DMS153 treated with DMSO at 0.1 percent for 48 hours (cell line): ENCODE measurements at regions not wholly inside any gene's neighbourhood (a gene's known extent, or its start where the extent isn't known, plus 50 kb on each side); places are given as distances from the start of the nearest gene placed in this dataset.

Experiments
- DNase-seq: peaks from one replicate; lab custom pipeline; 2025; ENCODE audit not compliant: unreplicated experiment; lab: John Stamatoyannopoulos, UW

DNA sequence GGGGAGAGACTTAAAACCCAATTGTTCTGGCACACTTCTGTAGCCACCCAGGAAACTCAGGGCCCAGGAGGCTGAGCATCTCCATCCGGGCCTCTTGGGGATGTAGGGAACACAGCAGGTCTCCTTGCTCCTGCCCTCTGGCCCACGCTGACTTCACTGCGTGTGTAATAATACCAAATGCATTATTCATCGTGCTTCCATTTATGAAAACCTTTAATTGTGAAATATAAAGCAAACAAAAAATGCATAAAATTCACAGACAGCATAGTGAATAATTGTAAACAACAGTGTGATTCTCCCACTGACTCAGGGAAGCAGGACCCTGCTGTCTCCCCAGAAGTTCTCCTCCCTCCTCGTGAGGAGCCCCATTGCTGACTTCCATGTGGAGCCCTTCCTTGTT is 70.3 kb upstream of the SHH start:
- no peak for DNase-seq

DNA sequence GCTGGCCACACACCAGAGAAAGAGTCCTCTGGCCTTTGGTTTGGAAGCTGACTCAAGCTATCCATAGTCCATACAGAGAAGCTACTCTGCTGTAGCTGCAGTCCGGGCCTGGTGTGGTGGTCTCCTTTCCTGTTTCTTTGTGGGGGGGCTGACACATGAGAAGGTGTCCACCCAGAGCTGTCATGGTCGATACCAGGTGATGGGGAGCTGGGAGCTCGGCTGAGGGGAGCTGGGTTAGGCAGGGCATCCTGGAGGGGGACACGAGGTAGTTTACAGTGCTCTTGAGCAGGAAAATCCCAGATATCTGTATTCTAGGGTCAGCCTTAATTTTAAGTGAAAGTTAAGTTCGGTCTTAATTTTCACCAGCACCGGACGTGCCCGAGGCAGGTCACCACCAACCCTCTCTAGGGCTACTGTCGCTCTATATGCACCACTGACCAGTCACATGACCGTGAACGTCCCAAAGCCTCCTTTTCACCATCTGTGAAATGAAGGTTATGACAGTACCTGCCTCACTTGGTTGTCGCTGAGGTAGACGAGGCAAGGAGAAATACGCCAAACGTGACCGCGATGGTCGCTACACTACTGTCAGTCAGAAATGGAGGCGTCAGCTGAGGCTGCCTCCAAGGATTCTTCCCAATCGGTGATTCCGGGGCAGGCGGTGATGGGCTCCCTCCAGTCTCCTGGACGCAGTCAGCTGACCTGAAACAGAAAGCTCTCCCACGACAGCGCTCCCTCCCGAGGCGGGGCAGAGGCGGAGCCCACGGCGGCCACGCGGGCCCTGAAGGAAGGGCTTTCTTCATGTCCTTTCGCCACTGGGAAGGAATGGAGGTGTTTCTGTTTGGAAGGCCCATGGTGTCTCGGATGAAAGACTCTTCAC is 69.4 kb upstream of the SHH start:
- DNase-seq = no peak

DNA sequence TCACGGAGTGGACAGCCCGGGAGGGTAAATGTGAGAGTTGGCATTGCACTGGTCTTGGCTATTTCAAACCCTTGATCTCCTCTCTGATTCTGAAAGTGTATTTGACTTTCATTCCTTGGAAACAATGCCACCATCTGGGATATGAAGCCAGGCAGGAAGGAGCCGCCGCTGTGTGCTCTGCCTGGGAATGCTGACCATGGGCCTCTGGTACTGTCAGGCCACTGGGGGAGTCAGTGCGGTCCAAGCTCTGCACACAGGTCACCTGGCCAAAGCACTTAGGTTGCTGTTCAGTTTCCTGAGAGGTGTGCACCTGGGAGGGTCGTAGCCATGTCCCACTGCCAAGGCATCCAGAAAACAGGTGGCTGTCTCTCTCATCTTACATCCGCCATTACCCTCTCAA is 68.5 kb upstream of the SHH start:
- no peak for DNase-seq

DNA sequence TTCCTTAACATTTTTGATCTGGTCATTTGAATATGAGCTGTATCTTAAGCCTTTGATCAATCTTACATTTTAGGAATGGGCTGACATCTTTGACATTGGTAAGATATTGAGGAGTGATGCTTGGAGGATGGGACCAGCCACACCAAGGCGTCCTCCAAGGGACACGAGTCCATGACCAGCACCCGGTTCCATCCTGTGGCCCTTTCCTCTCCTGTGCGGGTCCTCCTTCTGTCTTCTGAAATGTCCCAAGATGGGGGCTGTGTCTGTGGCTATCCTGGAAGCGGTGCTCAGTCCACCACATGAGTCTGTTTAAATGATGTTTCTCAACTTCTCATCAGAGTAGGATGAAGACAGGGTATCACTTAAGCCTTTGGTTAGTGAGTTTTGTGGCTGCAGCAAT is 67.3 kb upstream of the SHH start:
- no peak for DNase-seq

DNA sequence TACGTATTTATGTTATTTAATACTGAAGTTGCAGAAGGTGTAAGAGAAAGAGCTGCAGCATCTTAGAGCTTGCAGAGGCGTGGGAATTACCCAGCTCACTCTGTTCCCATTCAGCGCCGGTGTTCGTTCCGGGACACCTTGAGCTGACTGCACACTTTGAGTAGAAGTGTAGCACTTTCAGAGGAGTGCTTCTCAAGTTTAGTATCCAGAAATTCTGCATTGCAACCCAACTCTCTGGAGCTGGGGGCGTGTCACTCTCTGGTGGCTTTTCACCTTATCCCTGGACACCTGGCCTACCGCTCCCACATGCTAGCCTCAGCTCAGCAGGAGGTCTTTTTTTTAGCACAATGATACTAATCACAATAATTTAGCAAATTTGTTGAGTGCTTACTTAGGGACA is 66.4 kb upstream of the SHH start:
- DNase-seq = no peak

DNA sequence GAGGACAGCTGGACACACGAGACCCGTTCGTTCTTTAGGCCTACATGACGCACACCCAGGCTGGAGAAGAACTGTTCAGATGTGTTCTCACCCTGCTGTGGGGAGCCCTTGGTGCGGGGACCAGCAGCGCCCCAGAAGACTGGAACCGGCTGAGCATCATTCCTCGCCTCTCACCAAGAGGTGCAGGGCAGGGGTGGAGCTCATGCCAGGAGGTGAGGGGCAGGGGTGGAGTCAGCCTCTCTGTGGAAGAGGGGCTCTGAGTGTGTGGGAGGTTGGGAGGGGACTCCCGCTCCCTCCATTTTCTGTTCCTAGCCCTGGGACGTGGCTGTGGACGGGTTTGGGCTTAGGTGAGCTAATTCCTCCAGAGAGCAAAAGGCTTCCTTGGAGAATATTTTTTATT is 66.0 kb upstream of the SHH start:
- DNase-seq = no peak

DNA sequence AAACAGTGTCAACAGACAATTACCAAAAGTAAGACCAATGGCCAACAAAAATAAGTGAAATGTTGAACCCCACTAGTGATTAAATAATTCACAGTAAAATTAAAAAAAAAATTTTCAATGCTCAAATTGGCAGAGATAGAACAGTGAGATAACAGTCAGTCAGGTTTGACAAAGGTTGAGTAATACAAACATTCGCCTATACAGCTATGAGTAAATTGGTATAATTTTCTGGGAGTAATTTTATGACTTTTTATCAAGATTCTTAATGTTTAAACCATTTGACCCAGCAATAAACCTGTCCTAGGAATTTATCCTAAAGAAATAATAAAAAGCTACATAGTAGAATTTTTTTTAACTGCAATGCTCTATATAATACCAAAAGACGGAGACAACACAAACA is 64.9 kb upstream of the SHH start:
- no peak for DNase-seq

DNA sequence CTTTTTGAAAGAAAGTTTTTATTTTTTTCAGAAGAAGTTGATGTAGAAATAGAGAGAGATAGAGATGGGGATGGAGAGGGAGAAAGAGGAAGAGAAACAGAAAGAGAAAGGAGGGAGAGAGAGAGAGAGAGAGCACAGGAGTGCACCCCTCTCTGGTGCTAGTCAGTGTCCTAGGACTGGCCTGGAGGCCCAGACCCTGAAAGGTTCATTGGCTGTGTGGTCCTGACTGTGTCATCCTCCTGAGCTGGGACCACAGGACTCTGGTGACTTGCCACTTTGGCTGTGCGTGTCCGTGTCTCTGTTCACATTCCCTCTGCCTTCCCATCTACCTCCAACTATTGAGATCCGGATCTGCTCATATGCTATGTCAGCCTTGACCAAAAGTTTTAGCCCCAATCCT is 62.1 kb upstream of the SHH start:
- DNase-seq = no peak

DNA sequence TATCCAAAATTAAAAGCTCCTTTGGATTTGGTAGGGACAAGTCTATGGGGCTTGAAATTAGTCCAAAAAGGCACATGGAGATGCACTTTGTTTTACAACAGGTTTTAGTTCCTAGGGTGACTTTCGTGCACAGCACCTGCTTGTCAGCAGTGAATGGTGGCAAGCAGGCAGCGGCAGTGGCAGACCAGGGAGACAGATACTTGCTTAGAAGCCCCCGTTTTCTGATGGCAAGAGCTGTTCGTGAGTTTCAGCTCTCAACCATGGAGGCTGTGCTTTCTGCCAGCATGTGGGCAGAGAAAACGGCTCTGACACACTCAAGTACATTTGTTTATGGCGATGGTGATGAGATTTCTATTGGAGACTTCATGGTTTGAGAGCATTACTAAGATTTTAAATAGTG is 61.7 kb upstream of the SHH start:
- DNase-seq = no peak

DNA sequence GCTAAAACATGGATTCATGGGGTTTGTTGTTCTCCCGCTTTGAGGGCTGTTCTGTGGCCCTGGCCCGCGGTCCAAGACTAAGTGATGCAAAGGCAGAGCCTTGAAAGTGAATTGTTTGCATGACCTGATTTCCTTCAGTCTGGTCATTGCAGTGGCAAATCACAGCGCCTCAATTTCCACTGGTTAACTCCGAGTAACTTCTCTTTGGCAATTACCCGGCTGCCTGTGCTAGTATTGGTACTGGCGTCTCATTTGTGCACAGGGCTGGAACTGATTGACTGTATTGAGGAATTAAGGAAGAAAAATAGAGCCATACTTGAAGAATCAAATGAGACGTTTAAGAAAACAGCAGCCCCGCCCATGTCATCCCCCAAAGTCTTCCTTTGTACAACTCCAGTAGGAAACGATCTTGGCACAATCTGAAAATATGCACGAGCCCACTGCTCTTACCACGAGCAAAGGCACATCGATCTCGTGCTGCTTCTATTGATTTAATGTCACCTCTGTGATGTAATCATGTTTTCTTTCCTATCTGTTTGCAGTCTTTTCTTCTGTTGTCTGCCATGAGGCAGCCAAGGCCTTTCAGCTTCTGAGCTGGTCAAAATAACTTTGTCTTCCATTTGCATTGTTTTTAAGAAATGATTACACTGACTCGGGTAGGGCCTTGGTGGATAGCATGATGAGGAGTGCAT is 60.6 kb upstream of the SHH start:
- DNase-seq = no peak

DNA sequence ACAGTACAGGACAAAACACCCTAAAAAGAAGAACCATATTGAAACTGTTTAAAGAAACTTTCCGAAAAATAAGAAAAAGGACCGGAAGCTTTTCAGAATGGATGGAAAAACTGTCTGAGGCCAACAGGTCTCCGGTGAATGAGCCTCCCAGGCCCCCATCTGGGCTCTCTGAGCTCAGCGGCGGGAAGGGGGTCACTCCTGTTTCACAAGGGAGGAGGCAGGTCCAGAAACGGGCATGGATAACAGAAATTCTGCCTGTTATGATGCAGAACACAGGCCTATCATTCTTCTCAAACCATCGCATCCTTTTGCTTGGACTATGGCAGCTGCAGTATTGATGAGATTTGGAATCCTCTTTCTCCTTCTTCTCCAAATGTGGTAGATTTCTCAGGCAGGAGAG is 58.9 kb upstream of the SHH start:
- DNase-seq = no peak

DNA sequence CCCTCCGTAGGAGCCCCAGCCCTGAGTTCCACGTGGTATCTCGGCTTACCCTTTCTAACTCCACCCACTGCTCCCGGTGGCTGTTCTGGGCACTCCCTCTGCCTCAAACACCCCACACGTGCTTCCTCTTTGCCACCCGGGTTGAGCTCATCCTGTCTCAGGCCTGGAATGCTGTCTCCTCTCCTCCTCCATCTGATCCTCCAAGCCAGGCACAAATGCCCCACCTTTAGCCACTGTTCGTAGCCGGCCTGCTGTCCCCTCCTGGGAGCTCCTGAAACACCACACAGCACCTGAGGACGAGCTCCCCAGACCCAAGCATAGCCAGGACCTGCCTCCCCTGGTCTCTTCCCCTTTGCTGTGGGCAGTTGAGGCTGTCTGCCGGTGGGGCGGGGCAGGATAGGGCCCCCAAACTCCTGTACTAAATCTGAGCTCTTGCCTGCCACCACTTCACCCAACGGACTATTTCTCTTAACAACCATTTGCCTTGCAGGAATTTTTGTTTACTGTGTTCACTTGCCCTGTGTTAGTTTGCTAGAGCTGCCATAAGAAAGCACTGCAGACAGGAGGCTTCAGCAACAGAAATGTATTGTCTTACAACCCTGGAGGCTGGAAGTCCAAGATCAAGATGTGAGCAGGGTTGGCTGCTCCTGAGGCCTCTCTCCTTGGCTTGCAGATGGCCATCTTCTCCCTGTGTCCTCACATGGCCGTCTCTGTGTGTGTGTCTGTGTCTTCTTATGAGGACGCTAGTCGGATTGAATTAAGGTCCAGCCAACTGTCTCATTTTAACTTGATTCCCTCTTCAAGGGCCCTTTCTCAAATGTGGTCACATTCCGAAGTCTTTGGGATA is 58.3 kb upstream of the SHH start:
- DNase-seq = no peak

DNA sequence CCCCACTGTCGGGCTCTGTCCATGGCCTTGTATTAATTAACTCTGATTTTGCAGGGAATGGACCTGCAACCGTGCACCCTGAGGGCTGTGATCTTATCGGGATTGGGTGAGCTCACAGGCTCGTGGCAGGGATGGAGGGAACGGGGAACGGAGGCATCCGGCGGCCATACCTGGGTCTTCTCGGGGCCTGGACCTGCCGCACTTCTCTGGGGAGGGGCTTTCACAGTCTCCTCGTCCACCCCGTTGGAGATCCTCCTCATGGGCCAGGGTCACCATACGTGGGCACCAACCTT is 57.5 kb upstream of the SHH start:
- no peak for DNase-seq

DNA sequence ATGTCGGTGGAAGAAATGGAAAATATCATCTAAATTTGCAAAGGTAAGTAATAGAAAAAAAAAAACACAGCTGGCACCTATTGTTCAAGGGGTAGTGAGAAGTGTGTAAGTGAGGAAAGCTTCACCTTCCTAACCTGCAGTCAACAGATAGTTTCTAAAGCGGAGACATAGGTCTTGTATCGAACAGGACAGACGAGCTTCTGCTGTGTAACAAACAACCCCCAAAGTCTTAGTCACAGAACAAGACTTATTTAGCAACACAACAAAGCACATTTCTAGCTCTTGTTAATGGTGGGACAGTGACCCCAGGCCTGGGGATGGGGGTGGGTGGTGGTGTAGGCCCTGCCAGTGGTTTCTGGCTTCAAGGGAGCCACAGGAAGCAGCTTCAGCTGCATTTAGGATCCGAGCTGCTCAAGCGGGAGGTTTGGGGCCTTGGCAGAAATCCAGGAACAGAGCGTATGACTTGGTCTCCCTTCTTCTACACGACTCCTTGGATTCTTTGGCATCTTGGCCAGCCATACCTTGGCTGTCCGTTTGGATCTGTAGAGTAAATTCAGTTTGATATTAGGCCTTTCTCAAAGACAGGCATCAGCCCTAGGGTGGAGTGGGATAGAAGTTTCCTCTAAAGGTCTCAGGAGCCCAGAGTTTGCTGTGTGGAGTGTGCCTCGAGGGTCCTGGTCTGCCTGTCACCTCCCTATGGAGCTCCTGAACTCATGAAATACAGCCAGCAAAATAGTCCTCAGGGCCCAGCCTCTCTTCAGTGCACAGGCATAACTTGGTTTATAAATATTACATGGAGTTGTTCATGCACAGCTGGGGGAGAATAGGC is 56.9 kb upstream of the SHH start:
- no peak for DNase-seq

DNA sequence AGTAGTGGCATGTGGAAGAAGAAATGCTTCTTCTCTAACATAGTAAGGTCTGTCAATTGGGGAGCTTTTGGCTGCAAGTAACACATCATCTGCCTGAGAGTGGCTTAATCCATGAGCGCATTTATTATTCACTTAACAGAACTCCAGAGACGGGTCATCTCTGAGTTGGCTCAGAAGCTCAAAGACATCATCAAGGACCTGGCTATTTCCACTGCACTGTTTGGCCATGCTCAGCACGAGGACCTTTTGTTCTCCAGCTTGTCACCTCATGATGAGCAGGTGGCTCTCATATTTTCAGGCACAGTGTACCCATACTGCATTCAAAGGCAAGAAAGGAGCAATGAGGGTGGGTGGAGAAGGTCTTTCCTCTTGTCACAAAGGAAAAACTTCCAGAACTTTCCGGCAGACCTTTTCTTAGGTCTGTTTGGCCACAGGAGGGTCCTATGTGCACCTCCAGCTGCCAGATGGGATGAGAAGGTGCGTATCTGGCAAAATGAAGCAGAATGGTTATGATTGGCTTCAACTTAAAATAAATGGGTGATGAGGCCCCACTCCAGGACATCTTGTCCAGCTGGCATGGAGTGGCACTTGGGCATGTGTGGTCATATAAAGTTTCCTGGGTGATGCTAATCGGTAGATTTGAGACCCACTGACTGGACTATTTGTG is 55.6 kb upstream of the SHH start:
- DNase-seq = no peak

DNA sequence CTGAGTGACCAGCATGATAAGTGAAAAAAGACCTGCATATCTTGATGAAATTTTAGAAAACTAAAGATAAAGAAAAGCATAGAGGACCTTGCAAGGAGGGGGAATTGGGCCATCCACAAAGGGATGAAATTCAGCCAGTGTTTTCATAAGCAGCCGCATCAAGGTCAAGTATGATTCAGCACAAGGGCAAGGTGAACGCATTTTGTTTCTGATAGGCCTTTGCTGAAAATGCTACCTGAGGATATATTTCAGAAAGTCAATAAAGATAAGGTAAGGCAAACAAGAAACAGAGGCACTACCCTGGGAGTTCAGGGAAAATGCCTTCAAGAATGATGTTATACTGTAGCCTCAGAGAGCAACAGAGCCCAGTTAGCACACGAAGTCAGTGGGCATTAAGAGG is 55.0 kb upstream of the SHH start:
- DNase-seq = no peak

DNA sequence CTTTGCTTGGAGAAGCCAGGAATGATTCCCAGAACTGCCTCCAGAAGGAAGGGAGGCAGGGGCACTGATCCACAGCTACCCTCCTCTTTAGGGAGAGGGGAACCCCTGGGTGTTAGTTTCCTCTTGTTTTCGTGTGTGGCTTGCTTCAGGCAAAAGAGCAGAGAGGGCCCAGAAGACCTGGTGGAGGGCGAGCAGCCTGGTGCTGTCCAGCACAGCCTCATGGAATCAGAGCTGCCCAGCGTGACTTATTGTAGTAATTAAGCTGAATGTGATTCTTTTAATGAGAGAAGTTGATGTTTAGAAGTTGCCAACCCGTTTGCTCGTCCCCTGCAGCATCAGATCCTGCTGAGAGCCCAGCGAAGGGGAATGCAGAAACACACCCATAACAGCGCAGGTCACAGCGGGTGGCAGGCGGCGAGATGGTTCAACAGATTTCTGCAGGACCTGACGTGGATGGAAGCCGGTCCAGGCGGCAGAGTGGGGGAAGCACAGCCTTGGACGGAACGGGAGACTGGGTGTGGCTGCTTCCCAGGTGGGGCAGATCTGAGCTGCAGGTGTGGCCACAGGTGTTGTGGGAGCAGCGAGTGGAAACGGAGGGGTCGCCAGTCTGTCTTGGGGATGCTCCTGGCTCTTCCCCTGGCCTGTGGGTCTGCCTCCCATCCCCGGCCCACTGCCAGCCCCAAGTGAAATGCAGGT is 53.7 kb upstream of the SHH start:
- no peak for DNase-seq

DNA sequence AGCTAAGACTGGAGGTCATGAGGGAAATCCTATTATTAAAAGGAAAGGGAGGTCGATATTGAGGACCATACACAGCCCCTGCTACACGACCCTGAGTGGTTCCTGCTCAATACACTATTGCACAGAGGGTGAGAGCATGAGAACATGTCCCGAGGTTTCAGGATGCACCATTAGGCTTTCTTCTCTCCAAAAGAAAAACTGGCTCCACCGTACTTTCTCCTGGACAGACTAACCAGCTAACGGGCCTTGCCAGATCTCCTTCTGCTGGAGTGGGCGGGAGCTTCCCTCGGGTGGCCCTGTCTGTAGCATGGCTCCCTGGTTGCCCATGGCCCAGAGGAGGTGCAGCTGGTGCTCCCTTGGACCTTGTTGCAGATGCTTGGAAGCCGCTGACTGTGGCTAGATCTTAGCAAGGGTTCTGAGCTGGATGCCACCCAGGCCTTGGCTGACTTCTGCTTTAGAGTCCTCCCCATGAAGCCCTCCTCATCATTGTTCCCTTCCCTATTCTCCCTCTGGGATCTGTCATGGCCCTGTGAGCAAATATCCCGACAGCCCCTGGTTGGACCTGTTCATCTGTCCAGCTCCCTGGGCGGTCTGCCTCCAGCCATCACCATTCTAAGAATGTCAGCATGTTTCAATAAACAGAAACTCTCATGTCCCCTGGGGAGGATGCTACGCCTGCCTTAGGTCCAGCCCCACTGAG is 52.9 kb upstream of the SHH start:
- no peak for DNase-seq

DNA sequence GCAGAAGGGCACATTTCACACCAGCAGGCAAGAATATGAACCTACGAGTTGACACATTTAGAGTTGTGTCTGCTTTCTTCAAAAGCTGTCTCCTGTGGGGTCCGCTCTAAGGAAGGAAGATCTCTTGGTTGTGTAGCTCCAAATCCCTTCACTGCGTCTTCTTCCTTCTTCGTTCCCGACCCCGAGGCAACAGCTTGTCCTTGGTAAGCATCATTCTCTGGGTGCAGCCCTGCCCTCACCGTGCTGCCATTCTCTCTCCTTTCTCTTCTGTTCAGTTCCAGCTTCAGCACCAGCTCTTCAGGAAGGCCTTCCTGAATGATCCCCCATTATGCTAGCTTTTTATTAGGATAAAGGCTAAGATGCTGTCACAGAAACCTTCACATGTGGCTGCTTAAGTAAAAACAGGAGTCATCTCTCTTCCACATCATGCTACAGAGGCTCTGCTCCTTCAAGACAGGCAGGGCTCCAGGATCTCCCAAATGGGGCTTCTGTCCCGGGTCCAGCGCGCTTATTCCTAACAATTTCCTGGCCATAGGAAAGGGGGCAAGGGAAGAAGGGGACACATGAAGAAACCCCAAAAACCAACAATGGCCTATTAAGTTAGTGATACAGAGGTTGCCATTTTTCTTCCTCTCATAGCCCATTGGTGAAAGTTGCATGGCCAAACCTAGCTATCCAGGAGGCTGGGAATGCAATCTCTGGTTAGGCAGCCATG is 52.2 kb upstream of the SHH start:
- DNase-seq = no peak
